Activated CD4-positive, CD25-positive, alpha-beta regulatory T cell treated with anti-CD3 and anti-CD28 coated beads, Interleukin-2, amount 50 U/mL, for 24 hours (primary cell): ENCODE measurements at regions not wholly inside any gene's neighbourhood (a gene's known extent, or its start where the extent isn't known, plus 50 kb on each side); places are given as distances from the start of the nearest gene placed in this dataset.
"Not testable (repeated sequence)": the region's sequence is repeated elsewhere in the genome, so short reads cannot be mapped to it uniquely, and the experiment has no call there.

ENCODE experiments used
- ATAC-seq, 2 donors: fragments of 150-1000 bp; cut with Tn5 transposase; one replicate each; pipeline ENCODE4 v1.10.0; 2021; ENCODE audit warnings: mild to moderate bottlenecking in 1 of 2, moderate library complexity in 1 of 2

- ATAC-seq = peak; percentile 15 to 20
Measured at GRCh38 chr12:27861428-27862167, 81.6 kb upstream of the MANSC4 start.

- no peak for ATAC-seq
Measured at GRCh38 chr12:27859648-27860047, 79.6 kb upstream of the MANSC4 start.

GRCh38 chr12:27857006-27857405 lies 77.0 kb upstream of the MANSC4 start:
- not testable (repeated sequence) for ATAC-seq

GRCh38 chr12:27852742-27853141 lies 72.7 kb upstream of the MANSC4 start:
- ATAC-seq = no peak
